ENCODE measurements at regions not wholly inside any gene's neighbourhood (a gene's known extent, or its start where the extent isn't known, plus 50 kb on each side); places are given as distances from the start of the nearest gene placed in this dataset.

DNA sequence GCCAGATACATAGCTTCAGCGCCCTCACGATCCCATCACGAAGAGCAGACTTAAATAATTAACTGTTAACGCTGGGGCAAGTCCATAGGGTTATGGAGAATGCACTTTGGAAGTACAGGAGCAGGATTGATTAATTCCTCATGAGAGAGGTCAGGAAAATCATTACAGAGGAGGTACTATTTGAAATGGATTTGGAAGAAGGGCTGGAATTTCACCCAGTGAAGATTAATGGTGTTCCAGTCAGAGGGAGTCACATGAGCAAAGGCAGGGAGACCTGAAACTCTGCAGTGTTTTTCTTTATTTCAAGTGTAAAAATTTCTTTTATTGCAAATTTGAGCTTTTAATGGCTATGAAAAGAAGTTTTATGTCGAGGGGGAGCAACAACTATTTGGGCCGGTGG, 329.8 kb upstream of the GRM7 start:
- no peak for DNase-seq

DNA sequence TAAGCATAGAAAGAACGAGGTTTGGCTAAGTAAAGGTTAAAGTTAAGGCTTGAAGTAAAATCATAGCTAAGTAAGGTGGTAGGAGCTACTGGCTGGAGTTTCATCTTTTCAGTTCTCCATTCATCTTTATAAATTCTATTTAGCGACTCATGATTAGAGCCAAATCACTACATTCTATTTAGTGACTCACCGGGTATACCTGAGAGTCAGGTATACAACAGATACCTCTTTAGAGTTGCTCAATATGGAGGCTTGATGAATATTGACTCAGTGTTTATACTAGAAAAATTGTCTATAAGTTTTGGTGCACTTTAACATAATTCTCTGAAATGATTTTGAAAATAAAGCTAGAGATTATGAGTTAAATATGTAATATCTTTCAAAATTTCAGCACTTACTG, 328.8 kb upstream of the GRM7 start:
- no peak for DNase-seq

GRCh38 chr3:6540981-6541380, 319.9 kb upstream of the GRM7 start:
- no peak for DNase-seq

- no peak for DNase-seq
These were observed 318.1 kb upstream of the GRM7 start for GRCh38 chr3:6542795-6543194.

- DNase-seq = no peak
These were observed 311.6 kb upstream of the GRM7 start for GRCh38 chr3:6549296-6549695.

GRCh38 chr3:6551165-6551564, 309.8 kb upstream of the GRM7 start:
- no peak for DNase-seq

DNA sequence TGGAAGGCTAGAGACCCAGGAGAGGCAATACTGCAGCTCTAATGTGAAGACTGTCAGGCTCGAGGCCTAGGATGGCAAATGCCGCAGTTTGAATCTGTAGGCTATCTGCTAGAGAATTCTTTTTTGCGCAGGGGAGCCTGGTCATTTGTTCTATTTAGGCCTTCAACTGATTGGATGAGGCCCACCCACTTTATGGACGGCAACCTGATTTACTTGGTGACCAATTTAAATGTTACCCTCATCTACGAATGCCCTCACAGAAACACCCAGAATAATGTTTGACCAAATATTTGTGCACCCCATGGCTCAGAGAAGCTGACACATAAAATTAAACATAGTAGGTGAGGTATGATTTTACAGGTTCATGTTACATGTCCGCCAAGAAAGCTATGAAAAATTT, 300.7 kb upstream of the GRM7 start:
- no peak for DNase-seq

DNA sequence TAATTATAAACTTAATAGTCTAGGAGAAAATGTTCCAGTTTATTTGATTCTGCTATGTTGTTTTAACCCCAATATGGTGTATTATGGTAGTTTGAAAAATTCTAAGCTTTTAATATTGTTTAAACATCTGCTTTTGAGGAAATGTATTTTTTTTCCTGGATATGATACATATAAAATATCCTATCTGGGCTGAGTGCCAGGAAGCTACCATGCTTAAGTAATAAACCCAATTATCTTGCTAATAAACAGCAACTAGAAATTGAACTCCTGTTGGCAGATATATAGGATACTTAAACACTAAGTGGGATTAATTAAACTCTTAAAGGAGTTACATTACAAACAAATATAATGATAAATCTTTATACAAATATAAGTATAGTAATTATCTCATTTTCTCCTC, 293.7 kb upstream of the GRM7 start:
- no peak for DNase-seq

GRCh38 chr3:6568999-6569493, 291.9 kb upstream of the GRM7 start:
- DNase-seq = no peak

GRCh38 chr3:6571448-6571847, 289.5 kb upstream of the GRM7 start:
- no peak for DNase-seq

DNA sequence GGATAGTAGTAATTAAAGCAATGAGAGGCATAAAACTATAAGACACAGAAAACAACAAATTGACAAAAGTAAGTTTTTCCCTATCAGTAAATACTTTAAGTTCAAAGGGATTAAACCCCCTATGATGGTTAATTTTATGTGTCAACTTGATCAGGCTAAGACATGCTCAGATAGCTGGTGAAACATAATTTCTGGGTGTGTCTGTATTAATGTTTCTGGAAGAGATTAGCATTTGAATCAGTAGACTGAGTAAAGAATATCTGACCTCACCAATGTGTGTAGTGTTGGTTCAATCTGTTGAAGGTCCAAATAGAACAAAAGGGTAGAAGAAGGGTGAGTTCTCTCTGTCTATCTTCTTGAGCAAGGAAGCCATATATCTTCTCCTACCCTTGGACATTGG, 283.3 kb upstream of the GRM7 start:
- no peak for DNase-seq

- DNase-seq = no peak
These were observed 282.4 kb upstream of the GRM7 start for GRCh38 chr3:6578526-6578925.

DNA sequence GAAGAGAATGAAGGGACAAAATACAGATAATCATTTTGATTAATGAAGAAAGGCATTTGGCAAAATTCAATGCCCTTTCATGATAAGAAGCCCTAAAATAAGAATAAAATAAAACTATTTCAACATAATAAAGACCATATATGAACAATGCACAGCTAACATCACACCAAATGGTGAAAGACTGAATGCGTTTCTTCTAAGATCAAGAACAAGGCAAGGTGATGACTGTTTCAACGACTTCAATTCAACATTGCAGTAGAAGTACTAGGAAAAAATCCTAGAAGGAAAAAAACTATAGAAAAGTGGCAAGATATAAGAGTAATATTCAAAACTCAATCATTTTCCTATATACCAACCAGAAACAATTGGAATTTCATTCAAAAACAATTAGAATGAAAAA, 280.1 kb upstream of the GRM7 start:
- DNase-seq = no peak

DNA sequence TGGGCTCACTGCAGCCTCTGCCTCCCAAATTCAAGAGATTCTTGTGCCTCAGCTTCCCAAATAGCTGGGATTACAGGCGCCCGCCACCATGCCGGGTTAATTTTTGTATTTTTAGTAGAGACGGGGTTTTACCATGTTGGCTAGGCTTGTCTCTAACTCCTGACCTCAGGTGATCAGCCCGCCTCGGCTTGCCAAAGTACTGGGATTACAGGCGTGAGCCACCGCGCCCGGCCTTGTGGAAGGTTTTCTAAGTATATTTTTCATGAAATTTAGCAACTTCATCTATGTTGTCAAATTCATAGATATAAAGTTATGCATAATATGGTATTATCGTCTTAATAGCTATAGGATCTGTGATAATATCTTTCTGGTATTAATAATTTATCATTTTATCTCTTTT, 275.6 kb upstream of the GRM7 start:
- no peak for DNase-seq

DNA sequence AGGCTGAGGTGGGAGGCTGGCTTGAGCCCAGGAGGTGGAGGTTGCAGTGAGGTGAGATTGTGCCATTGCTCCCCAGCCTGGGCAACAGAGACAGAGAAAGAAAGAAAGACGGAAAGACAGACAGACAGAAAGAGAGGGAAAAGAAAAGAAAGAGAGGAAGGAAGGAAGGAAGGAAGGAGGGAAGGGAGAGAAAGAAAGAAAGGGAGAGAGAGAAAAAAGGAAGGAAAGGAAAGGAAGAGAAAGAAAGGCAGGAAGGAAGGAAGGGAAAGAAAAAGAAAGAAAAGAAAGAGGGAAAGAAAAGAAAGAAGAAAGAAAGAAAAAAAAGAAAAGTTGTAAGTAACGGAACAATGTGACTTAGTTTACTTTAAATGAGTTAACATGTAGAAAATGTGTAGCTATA, 260.7 kb upstream of the GRM7 start:
- no peak for DNase-seq

DNA sequence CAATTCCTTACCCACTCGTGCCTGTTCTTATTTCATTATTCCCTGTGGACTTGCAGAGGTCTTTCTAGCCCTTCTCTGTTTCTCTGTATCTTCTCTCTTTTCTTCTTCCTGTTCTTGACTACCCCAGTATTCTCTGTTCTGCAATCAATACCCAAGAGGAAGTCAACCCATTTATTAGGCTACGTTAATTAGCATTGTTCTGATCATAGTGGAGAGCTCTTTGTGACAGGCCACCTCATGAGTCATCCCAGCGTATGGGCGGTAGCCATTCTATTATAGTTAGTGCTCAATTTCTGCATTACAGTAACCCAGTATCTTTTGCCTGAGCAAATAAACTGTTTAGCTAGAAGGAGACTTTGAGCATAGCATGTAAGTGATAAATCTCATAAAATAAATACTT, 259.5 kb upstream of the GRM7 start:
- no peak for DNase-seq

- no peak for DNase-seq
These were observed 258.6 kb upstream of the GRM7 start for GRCh38 chr3:6602329-6602728.

GRCh38 chr3:6605227-6605626, 255.7 kb upstream of the GRM7 start:
- no peak for DNase-seq

GRCh38 chr3:6608843-6609242, 252.1 kb upstream of the GRM7 start:
- no peak for DNase-seq

DNA sequence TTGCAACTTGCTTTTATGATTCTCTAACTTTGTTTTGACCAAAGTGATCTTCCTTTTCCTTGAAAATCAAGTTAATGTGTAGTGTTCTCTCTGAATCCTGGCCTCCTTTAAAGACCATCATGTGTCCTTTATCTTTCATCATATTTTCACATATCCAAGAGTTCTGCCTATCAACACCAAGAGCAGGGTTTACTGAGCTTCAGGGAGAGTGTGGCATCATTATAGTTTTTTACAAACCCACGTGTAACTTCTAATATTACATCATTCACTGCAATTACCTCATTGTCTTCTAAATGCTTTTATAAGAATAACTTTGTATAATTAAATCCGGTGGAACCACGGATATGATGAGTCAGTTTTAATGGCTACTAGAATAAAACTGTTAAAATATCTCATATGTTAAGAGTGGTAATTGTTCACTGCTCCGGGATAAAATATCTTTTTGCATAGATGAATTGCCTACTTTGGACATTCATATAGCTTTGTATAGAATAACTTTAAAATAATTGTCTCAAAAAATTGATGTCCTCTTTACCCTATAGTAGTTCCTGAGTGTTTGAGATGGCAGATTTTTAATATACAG, 248.8 kb upstream of the GRM7 start:
- no peak for DNase-seq

DNA sequence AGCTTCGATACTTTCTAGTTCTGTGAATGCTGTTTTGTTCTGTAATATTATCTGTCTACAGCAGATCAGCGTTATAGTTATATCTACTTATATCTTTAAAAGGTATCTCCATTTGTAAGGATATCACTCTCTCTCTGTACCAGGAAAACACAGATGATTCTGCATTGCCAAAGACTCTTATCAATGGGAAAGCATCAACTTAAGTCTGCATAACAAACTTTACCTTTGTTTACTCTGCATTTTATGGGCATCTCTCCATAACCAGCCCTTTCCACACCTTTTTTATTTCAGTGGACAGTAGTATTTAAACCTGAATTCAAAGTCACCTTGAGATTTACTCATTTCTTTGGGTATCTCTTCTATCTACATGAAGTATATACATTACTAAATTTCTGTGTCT, 238.7 kb upstream of the GRM7 start:
- DNase-seq = no peak

GRCh38 chr3:6622712-6623111, 238.2 kb upstream of the GRM7 start:
- no peak for DNase-seq

DNA sequence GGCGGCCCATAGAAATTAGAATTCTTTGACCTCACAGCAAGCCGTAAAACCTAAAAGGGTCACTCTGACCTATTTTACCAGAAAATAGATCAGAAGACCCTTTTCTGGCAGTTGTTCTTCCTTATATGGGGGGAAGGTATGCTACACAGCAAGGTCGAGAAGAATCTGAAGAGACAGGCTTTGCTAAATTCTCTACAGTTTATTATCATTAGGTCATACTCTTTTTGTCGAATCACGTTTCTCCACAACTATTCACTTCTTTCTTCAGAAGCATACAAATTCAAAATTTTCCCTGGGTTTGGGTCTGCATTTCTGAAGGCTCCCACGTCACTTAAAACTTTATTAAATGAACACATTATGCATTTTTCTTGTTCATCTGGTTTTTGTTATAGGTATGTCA, 229.5 kb upstream of the GRM7 start:
- no peak for DNase-seq

- DNase-seq = no peak
These were observed 220.0 kb upstream of the GRM7 start for GRCh38 chr3:6640907-6641306.

DNA sequence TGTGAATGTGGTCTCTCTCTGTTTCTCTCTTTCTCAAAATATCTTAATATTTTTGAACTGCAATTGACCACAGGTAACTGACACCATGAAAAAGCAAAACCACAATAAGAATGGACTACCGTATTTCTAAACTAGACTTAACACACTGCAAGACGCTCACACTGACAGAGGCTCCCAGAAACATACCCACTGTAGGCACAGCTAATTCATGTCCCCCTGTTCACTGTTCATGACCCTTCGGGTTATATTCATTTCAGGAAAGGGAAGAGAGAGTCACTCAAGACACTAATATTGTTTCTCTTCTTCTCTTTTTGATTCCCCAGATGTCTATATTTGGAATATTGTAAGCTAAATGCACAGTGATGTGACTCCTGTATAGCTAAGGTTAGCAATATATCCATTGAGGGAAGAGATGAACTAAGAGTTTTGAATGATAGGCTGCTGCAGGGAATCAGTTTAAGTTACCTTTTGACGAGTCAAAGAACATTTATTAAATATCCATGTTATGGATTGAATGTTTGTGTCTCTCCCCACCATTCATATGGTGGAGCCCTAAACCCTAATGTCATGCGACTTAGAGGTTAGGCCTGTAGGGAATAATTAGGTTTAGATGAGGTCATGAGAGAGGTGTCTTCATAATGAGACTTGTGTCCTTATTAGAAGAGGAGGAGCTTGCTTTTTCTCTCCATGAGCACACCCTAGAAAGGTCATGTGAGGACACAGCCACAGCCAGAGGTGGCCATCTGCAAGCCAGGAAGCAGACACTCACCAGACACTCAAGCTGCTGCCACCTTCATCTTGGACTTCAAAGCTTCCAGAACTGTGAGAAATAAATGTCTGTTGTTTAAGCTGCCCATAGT, 216.6 kb upstream of the GRM7 start:
- DNase-seq = no peak

Measured in EL (cell line).